Endothelial cell of umbilical vein (primary cell): ENCODE measurements at regions not wholly inside any gene's neighbourhood (a gene's known extent, or its start where the extent isn't known, plus 50 kb on each side); places are given as distances from the start of the nearest gene placed in this dataset.

Experiments
- BruUV-seq: library from RNA; stranded (reverse); fragments of 400-500 nt; replicated peaks from 2 replicates; lab custom pipeline; 2021; lab: Mats Ljungman, UMichigan
- CTCF ChIA-PET: fragments of 300-600, 350-600 bp; sonication (Branson Sonifier 250); formaldehyde crosslinking; loops from one replicate; lab custom pipeline; 2021; ENCODE audit warnings: antibody characterized with exemption, inconsistent platforms; lab: Charles Lee
- POLR2A ChIA-PET: fragments of 300-600, 350-600 bp; sonication (Branson Sonifier 250); formaldehyde crosslinking; loops from one replicate; lab custom pipeline; 2021; ENCODE audit warnings: antibody characterized with exemption, inconsistent platforms; lab: Charles Lee
- DNase-seq: peaks from one replicate; pipeline ENCODE4 v3.0.0-alpha.2; 2011; ENCODE audit warnings: low read depth, low spot score
- FAIRE-seq: peaks from 2 replicates; lab custom pipeline; 2011; peaks lifted over from hg19 to GRCh38; lab: Jason Lieb, UNC
- H2AFZ ChIP-seq: 2 replicates; pipeline ENCODE4 v1.6.0; 2012; ENCODE audit warnings: low read depth, low read length, control low read depth, inconsistent platforms
- H3K27ac ChIP-seq: 2 replicates; pipeline ENCODE4 v1.5.1; 2011; ENCODE audit warnings: low read depth, mild to moderate bottlenecking, control low read depth, low read length, moderate library complexity; ENCODE audit not compliant: insufficient read depth
- H3K27me3 ChIP-seq, 2 experiments: 2 replicates each; pipeline versions ENCODE4 v1.6.0 to v1.6.1; 2011; ENCODE audit warnings: low read length in 2 of 2, mixed read lengths in 1 of 2; ENCODE audit not compliant: control insufficient read depth in 2 of 2, insufficient read depth in 2 of 2
- H3K36me3 ChIP-seq, 2 experiments: 2 replicates in 1 of 2; 3 replicates in 1 of 2; pipeline ENCODE4 v1.5.1; 2011; ENCODE audit warnings: low read length in 2 of 2, mild to moderate bottlenecking in 1 of 2, moderate library complexity in 1 of 2; ENCODE audit not compliant: control insufficient read depth in 2 of 2, insufficient read depth in 2 of 2; ENCODE audit errors: extremely low read depth in 1 of 2
- H3K4me1 ChIP-seq: 3 replicates; pipeline ENCODE4 v1.5.1; 2011; ENCODE audit warnings: mild to moderate bottlenecking, low read length; ENCODE audit not compliant: control insufficient read depth, insufficient read depth; ENCODE audit errors: extremely low read depth
- H3K4me2 ChIP-seq: 2 replicates; pipeline ENCODE4 v1.6.1; 2011; ENCODE audit warnings: low read length, control low read depth, mixed read lengths; ENCODE audit not compliant: insufficient read depth
- H3K4me3 ChIP-seq, 3 experiments: fragments of 200-600 bp in 1 of 3; sonication (generic), shearing (Covaris generic) in 1 of 3; replicated peaks in 1 of 3; 2 replicates each; pipeline ENCODE4 v1.5.1; 2011 to 2016; ENCODE audit warnings: control low read depth in 3 of 3, low read length in 3 of 3, mild to moderate bottlenecking in 2 of 3, inconsistent platforms in 1 of 3, low read depth in 1 of 3, moderate library complexity in 1 of 3; ENCODE audit not compliant: insufficient read depth in 1 of 3
- H3K79me2 ChIP-seq: 2 replicates; pipeline ENCODE4 v1.6.0; 2012; ENCODE audit warnings: low read length, inconsistent platforms; ENCODE audit not compliant: control insufficient read depth, insufficient read depth
- H3K9ac ChIP-seq: replicated peaks from 2 replicates; pipeline ENCODE3; 2011; ENCODE audit warnings: low read length, control low read depth; ENCODE audit not compliant: insufficient read depth; ENCODE audit errors: extremely low read depth
- H3K9me1 ChIP-seq: replicated peaks from 3 replicates; pipeline ENCODE4 v1.6.0; 2011; ENCODE audit warnings: mild to moderate bottlenecking, low read length; ENCODE audit not compliant: control insufficient read depth, insufficient read depth; ENCODE audit errors: extremely low read depth
- H3K9me3 ChIP-seq: replicated peaks from 2 replicates; pipeline ENCODE4 v1.5.1; 2012; ENCODE audit warnings: low read length, inconsistent platforms; ENCODE audit not compliant: control insufficient read depth, insufficient read depth
- H4K20me1 ChIP-seq: replicated peaks from 2 replicates; pipeline ENCODE3; 2011; ENCODE audit warnings: mild to moderate bottlenecking, low read length; ENCODE audit not compliant: control insufficient read depth, insufficient read depth; ENCODE audit errors: extremely low read depth
- EZH2 ChIP-seq: IDR thresholded peaks from 2 replicates; pipeline ENCODE4 v1.6.1; 2012; ENCODE audit warnings: borderline replicate concordance, low read depth, mild to moderate bottlenecking, moderate library complexity, low read length, inconsistent platforms; ENCODE audit not compliant: severe bottlenecking
- FOS ChIP-seq: IDR thresholded peaks from 2 replicates; pipeline ENCODE4 v1.6.1; 2011; ENCODE audit warnings: mild to moderate bottlenecking, low read length, moderate library complexity, borderline replicate concordance; ENCODE audit not compliant: insufficient read depth
- GATA2 ChIP-seq: IDR thresholded peaks from 2 replicates; pipeline ENCODE4 v1.7.0; 2011; ENCODE audit warnings: low read depth, mild to moderate bottlenecking, moderate library complexity, mixed read lengths, low read length; ENCODE audit not compliant: insufficient read length, insufficient read depth
- JUN ChIP-seq: IDR thresholded peaks from 2 replicates; pipeline ENCODE4 v1.6.1; 2011; ENCODE audit warnings: borderline replicate concordance, low read depth; ENCODE audit not compliant: insufficient read length, insufficient read depth
- MAX ChIP-seq: IDR thresholded peaks from 2 replicates; pipeline ENCODE4 v1.6.1; 2011; ENCODE audit not compliant: insufficient read depth, insufficient read length
- MYC ChIP-seq: IDR thresholded peaks from one replicate; pipeline ENCODE4 v1.6.1; 2011; ENCODE audit warnings: mild to moderate bottlenecking, low read depth, low read length
- POLR2A ChIP-seq: IDR thresholded peaks from 2 replicates; pipeline ENCODE4 v1.6.1; 2012; ENCODE audit warnings: low read depth, mild to moderate bottlenecking, control low read depth, low read length
- POLR2AphosphoS5 ChIP-seq: IDR thresholded peaks from 2 replicates; pipeline ENCODE4 v1.6.1; 2012; ENCODE audit warnings: low read depth, mild to moderate bottlenecking, control low read depth, low read length, moderate library complexity; ENCODE audit not compliant: insufficient read depth
- dilution Hi-C: fragments of 300-500 bp; cut with MboI; formaldehyde crosslinking; loops from one replicate; pipeline ENCODE4 v1.15.0; 2019; ENCODE audit warnings: low sequenced_read_pairs; ENCODE audit not compliant: extremely low pct_ligation_motif_present
- intact Hi-C: fragments of 100-400 bp; cut with micrococcal nuclease; formaldehyde crosslinking; loops from one replicate; pipeline ENCODE4 v1.10.0; 2022
- TF ChIP-seq, protein P1 (sequence below), 2 donors: IDR thresholded peaks; 1 replicate in 1 of 2; 2 replicates in 1 of 2; pipeline ENCODE4 v1.5.1; 2011; ENCODE audit warnings: low read length in 2 of 2, mild to moderate bottlenecking in 2 of 2, moderate library complexity in 2 of 2, control low read depth in 1 of 2, inconsistent platforms in 1 of 2, low read depth in 1 of 2; ENCODE audit not compliant: insufficient read depth in 1 of 2; ENCODE audit errors: extremely low read depth in 1 of 2

DNA sequence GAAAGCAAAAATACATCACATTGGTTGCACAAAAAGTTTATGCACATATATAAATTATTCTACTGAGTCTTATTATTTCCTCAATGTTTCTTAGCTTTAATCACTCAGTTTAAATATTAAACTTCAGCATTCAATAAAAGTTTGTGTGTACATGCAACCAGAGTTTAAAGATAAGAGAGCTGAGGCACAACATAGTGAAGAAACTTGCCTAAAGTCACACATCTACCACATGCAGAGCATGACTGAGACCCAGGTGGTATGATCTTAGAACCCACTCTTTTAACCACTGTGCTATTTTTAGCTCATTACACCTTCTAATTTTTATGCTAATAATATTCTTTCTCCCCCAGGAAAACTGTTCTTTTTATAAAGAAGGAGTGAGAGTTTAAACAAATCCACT is 96.1 kb upstream of the GOLIM4 start:
- no TSS peak for BruUV-seq
- H3K36me3 ChIP-seq: no peaks in the 10 kb centered on the region
- no peaks in the 10 kb centered on the region for H4K20me1 ChIP-seq
- no peak overlapping the region for H3K4me3 ChIP-seq
- H3K4me1 ChIP-seq: no peaks in the 10 kb centered on the region
- POLR2A ChIA-PET: no interaction called here
- peaks cover 0 to 3% of the 10 kb centered on the region in 2 experiments for H3K27me3 ChIP-seq
- FAIRE-seq (no peak), DNase-seq (no peak)
- H3K4me2 ChIP-seq: no peak overlapping the region
- no peak overlapping the region for H2AFZ ChIP-seq
- dilution Hi-C loops: no loop called here
- no peaks in the 10 kb centered on the region for H3K9me1 ChIP-seq
- H3K79me2 ChIP-seq: no peaks in the 10 kb centered on the region
- no peak overlapping the region for H3K9ac ChIP-seq
- CTCF ChIA-PET: interaction anchor here (0.7 to 0.9 kb wide), 2 partner anchors 15 to 43 kb away, joined by 3 read pairs; no protein-coding TSS in a partner anchor
- H3K27ac ChIP-seq: no peak overlapping the region
- no peak for TF ChIP-seq JUN
- intact Hi-C loops: no loop called here
- H3K9me3 ChIP-seq: no peaks in the 10 kb centered on the region

DNA sequence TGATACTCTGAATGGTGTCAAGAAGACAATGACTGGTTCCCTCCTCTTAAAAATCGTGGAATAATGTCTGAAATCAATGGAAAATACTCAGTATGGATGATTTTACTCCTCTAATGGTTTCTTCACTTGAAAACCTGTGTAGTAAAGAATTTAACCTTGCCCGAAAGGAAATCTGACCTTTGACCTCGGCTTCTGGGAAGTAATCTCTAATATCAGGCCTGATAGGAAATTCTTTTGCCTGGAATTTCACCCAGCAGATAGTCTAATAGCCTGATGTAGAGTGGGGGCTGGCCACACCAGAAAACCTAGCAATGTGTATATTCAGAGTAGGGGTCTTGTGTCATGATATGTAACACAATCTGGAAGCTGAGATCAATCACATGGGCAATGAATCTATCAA is 91.5 kb upstream of the GOLIM4 start:
- Histone ChIP-seq H3K9me1 (no peaks in the 10 kb centered on the region), H3K9me3 (no peaks in the 10 kb centered on the region), H3K79me2 (no peaks in the 10 kb centered on the region), H3K4me1 (no peaks in the 10 kb centered on the region), H3K9ac (no peak overlapping the region), H3K27me3 (peaks cover 0 to 3% of the 10 kb centered on the region in 2 experiments), H3K27ac (no peak overlapping the region), H3K36me3 (no peaks in the 10 kb centered on the region), H3K4me3 (no peak overlapping the region), H4K20me1 (no peaks in the 10 kb centered on the region), H3K4me2 (no peak overlapping the region), H2AFZ (no peak overlapping the region)
- ChIA-PET POLR2A (no interaction called here), CTCF (no interaction called here)
- FAIRE-seq (no peak), DNase-seq (no peak)
- intact Hi-C loops: no loop called here
- no TSS peak for BruUV-seq
- TF ChIP-seq, protein P1, sequence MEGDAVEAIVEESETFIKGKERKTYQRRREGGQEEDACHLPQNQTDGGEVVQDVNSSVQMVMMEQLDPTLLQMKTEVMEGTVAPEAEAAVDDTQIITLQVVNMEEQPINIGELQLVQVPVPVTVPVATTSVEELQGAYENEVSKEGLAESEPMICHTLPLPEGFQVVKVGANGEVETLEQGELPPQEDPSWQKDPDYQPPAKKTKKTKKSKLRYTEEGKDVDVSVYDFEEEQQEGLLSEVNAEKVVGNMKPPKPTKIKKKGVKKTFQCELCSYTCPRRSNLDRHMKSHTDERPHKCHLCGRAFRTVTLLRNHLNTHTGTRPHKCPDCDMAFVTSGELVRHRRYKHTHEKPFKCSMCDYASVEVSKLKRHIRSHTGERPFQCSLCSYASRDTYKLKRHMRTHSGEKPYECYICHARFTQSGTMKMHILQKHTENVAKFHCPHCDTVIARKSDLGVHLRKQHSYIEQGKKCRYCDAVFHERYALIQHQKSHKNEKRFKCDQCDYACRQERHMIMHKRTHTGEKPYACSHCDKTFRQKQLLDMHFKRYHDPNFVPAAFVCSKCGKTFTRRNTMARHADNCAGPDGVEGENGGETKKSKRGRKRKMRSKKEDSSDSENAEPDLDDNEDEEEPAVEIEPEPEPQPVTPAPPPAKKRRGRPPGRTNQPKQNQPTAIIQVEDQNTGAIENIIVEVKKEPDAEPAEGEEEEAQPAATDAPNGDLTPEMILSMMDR (IDR thresholded peaks at IDR 0.05; ENCODE audit: extremely low read depth in 1 of 2, insufficient read depth in 1 of 2, low read depth in 1 of 2, low read length in 2 of 2): no peak
- TF ChIP-seq EZH2 (no peak), MYC (no peak), POLR2AphosphoS5 (no peak), GATA2 (no peak), POLR2A (no peak), FOS (no peak), MAX (no peak), JUN (no peak)
- dilution Hi-C loops: no loop called here
